ENCODE measurements at regions not wholly inside any gene's neighbourhood (a gene's known extent, or its start where the extent isn't known, plus 50 kb on each side); places are given as distances from the start of the nearest gene placed in this dataset.

GRCh38 chr5:125551797-125552196 is 805.4 kb upstream of the ZNF608 start:
- H3K27ac ChIP-seq, result no peak overlapping the region
- ChIA-PET CTCF (no interaction called here), POLR2A (no interaction called here)
- TF ChIP-seq JUNB (IDR thresholded peaks at IDR 0.05) (no peak), HOXB13 (CRISPR knock-in tag; IDR thresholded peaks at IDR 0.05; ENCODE audit: low read depth) (no peak), NFE2L2 (conservative IDR thresholded peaks at IDR 0.05; ENCODE audit: low read length) (no peak), CHD4 (IDR thresholded peaks at IDR 0.05; ENCODE audit: borderline replicate concordance) (no peak), SREBF2 (IDR thresholded peaks at IDR 0.05) (no peak), RCOR1 (IDR thresholded peaks at IDR 0.05; ENCODE audit: low read depth, low read length) (no peak), CHD2 (IDR thresholded peaks at IDR 0.05; ENCODE audit: low read length, partially characterized antibody) (no peak), USF2 (IDR thresholded peaks at IDR 0.05) (no peak), ZC3H11A (IDR thresholded peaks at IDR 0.05) (no peak), HMGXB4 (CRISPR knock-in tag; IDR thresholded peaks at IDR 0.05; ENCODE audit: borderline replicate concordance) (no peak), TP53 (CRISPR knock-in tag; IDR thresholded peaks at IDR 0.05) (no peak), MYC (IDR thresholded peaks at IDR 0.05; ENCODE audit: borderline replicate concordance, low read length) (no peak), RFX5 (IDR thresholded peaks at IDR 0.05) (no peak), REST (IDR thresholded peaks at IDR 0.05) (no peak), ZNF302 (CRISPR knock-in tag; IDR thresholded peaks at IDR 0.05) (no peak), NR3C1 (IDR thresholded peaks at IDR 0.05) (no peak), ESRRA (IDR thresholded peaks at IDR 0.05; ENCODE audit: borderline replicate concordance, low read length) (no peak), EHF (CRISPR knock-in tag; IDR thresholded peaks at IDR 0.05) (no peak)
- H3K4me1 ChIP-seq, result no peaks in the 10 kb centered on the region
- ATAC-seq (no peak), DNase-seq (ENCODE audit: low read depth in 1 of 2, low spot score in 1 of 2) (no peak), FAIRE-seq (no peak)
- WGBS (ENCODE audit: missing lambda C conversion rate), result 69% methylated on average over 4 of the region's 4 CpGs
- no peaks in the 10 kb centered on the region for H3K9me3 ChIP-seq
- H3K4me3 ChIP-seq, result no peak overlapping the region
- H3K4me2 ChIP-seq, result no peak overlapping the region

GRCh38 chr5:125552486-125552885 is 806.0 kb upstream of the ZNF608 start:
- no peaks in the 10 kb centered on the region for H3K4me1 ChIP-seq
- DNase-seq (ENCODE audit: low read depth in 1 of 2, low spot score in 1 of 2) (no peak), FAIRE-seq (no peak), ATAC-seq (no peak)
- ChIA-PET CTCF (no interaction called here), POLR2A (no interaction called here)
- H3K4me3 ChIP-seq, result no peak overlapping the region
- no peak overlapping the region for H3K27ac ChIP-seq
- H3K4me2 ChIP-seq, result no peak overlapping the region
- 29% methylated on average over 1 of the region's 1 CpG for WGBS (ENCODE audit: missing lambda C conversion rate)
- H3K9me3 ChIP-seq, result no peaks in the 10 kb centered on the region
- TF ChIP-seq ZSCAN20 (CRISPR knock-in tag; IDR thresholded peaks at IDR 0.05), result no peak
- no peak for TF ChIP-seq MAX (IDR thresholded peaks at IDR 0.05)
- no peak for TF ChIP-seq HOXB13 (CRISPR knock-in tag; IDR thresholded peaks at IDR 0.05; ENCODE audit: low read depth)
- no peak for TF ChIP-seq ELK1 (IDR thresholded peaks at IDR 0.05; ENCODE audit: low read depth, low read length)
- TF ChIP-seq CEBPB (IDR thresholded peaks at IDR 0.05), result no peak
- TF ChIP-seq HEYL (CRISPR knock-in tag; IDR thresholded peaks at IDR 0.05), result no peak
- no peak for TF ChIP-seq EHMT2 (IDR thresholded peaks at IDR 0.05; ENCODE audit: low read depth)
- TF ChIP-seq GATA3 (IDR thresholded peaks at IDR 0.05; ENCODE audit: borderline replicate concordance), result no peak
- no peak for TF ChIP-seq REST (IDR thresholded peaks at IDR 0.05)
- no peak for TF ChIP-seq NPAS2 (CRISPR knock-in tag; IDR thresholded peaks at IDR 0.05; ENCODE audit: borderline replicate concordance)
- no peak for TF ChIP-seq ZC3H11A (IDR thresholded peaks at IDR 0.05)
- TF ChIP-seq HOXA7 (CRISPR knock-in tag; IDR thresholded peaks at IDR 0.05), result no peak
- no peak for TF ChIP-seq FOXS1 (CRISPR knock-in tag; IDR thresholded peaks at IDR 0.05)
- no peak for TF ChIP-seq RCOR1 (IDR thresholded peaks at IDR 0.05; ENCODE audit: low read depth, low read length)
